HG03108 (cell line): ENCODE measurements at regions not wholly inside any gene's neighbourhood (a gene's known extent, or its start where the extent isn't known, plus 50 kb on each side); places are given as distances from the start of the nearest gene placed in this dataset.
"Not testable (repeated sequence)": the region's sequence is repeated elsewhere in the genome, so short reads cannot be mapped to it uniquely, and the experiment has no call there.

Experiments used
- ATAC-seq: cut with Tn5 transposase; IDR thresholded peaks from one replicate; pipeline ENCODE4 v1.9.1; 2021; ENCODE audit warnings: moderate library complexity; ENCODE audit not compliant: unreplicated experiment

DNA sequence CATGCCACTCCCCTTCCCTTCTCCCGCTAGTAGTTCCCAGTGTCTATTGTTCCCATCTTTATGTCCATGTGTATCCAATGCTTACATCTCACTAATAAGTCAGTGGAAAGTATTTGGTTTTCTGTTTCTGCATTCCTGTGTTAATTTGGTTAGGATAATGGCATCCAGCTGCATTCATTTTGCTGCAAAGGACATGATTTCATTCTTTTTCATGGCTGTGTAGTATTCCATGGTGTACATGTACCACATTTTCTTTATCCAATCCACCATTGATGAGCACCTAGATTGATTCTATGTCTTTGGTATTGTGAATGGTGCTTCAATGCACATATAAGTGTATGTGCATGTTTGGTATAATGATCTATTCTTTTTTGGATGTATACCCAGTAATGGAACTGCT, 502.5 kb upstream of the MAP2 start:
- not testable (repeated sequence) for ATAC-seq

DNA sequence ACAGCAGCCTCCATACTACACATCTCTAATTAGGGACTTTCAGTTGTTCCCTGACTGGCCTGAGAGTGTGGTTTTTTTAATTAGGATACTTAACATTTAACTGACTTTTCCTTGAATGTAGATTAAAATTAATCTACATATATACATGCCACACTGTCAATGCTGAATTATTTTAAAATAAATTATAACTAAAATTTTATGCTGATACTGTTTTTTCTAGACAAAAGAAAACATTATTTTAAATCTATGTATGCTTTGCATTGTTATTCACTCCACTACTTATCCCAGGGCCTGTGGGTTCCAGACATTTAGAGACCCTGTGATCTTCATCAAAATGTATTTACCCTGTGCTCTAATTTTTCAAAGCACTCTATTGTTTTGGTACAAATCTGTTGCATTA, 496.0 kb upstream of the MAP2 start:
- no peak for ATAC-seq

DNA sequence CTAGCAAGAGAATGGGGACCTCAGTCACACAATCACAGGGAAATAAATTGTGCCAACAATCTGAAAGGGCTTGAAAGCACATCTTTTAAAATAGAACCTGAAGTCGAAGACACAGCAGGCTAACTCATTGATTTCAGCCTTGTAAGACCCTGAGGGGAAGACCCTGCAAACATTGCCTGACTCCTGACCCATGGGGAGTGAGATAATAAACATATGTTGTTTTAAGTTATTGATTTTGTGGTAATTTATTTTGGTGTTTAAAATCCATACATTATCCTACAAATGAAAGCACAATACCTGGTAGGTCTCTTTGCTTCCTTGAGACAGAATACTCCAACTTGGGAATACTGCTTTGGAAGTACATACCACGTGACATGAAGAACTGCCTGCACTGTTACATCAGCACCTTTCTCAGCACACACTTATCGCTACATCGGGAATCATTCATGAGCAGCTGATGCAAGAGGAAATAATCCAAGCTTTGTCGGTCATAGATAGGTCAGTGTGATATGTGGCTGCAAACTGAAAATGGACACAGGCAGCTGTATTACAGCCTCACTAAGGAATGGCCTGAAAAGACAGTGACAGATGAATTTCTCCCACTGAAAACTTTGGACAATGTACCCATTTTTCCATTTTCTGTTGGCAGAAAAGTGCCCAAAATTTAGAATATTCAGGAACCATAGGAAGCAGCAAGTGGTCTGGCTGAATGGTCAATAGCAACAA, 494.5 kb upstream of the MAP2 start:
- no peak for ATAC-seq

DNA sequence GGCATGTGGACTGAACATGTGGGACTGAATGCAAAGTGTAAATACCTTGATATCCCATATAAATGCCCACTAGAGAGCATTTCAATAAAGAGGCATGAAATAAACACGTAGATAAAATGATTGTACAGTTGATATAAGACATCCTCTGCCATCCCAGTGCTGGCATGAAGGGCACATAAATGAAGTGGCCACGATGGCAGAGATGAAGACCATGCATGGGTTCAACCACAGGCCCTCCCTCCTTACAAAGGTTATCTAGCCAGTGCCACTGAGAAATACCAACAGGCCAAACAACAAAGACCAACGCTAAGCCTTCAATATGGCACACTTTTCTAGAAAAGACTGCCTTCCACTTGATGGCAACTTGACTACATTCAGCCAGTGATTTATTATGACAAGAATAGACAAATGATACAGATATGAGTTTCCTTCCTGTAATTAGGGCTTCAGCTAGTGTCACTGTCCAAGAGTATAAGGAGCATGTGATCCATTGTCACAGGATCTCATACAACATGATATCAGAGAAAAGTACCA, 493.9 kb upstream of the MAP2 start:
- ATAC-seq = no peak

DNA sequence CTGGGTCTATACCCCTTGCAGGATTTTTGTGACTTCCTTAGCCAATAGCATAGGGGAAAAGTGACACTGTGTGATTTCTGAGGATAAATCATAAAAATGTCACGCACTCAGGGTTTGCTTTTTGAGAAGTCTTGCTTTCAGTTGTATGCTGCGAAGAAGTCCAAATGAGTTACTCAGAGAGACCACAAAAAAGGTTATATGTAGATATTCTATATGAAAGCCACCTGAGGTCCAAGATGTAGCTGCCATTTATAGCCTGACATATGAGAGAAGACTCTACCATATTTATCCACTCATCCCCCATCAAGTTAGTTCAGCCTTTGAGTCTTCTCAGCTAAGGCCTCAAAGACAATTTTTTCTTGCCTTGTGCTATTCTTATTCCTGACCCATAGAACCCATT, 488.3 kb upstream of the MAP2 start:
- ATAC-seq = no peak

DNA sequence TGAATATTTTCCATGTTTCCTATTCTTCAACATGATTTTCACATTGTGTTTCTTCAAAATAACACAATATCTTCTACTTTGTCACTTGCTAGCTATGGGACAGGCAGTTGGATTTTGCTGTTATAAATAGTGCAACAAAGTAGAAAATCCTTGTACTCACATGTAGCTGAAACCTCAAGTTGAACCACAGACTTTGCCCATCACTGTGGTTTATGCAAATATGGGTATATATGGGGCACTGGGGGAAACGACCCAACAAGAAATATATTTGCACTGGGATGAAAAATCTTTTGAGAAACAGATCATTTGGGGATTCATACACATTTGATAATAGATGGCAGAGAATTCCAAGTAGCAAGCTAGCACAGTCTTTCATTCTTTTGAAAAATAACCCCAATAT, 486.3 kb upstream of the MAP2 start:
- no peak for ATAC-seq

DNA sequence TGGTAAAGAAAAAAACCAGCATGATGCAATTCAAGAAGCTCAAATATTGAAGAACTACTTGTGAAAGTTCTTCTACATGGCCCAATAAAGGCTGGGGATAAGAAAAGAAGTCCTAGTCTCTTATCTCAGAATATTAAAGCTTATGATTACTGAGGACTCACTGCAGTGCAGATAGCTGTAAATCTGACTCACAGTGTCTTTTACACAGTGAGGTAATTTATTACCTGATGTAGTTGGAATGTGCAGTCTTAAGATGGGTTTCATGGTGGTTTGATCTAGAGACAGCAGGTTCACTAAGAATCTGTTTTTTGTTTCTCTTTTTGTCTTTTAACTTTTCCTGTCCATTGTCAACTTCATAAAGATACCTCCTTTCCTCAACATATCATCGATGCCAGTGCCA, 484.0 kb upstream of the MAP2 start:
- ATAC-seq = no peak

- ATAC-seq = no peak
Observed at GRCh38 chr2:208945719-208946256, 478.1 kb upstream of the MAP2 start.

DNA sequence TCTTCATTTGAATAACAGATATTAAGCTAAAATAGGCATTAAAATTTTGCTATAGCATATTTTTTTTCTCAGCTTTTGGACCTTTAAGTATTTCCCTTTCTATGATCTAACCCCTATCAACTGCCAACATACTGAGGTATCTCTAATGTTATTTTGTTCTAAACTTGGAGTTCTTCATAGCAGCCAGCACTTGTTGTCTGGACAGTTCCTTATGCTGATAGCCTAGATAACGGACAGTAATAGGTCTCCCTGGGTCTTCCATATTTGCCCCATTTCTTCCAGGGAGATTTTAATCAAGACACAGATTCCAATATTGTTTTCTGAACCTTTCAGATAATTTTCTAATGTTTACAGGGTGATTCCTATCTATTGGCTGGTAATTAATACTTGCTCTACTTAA, 475.8 kb upstream of the MAP2 start:
- ATAC-seq = no peak

- no peak for ATAC-seq
Observed at GRCh38 chr2:208970070-208970469, 453.8 kb upstream of the MAP2 start.

GRCh38 chr2:208977582-208977981, 446.3 kb upstream of the MAP2 start:
- ATAC-seq = no peak

- no peak for ATAC-seq
Observed at GRCh38 chr2:208978946-208979345, 444.9 kb upstream of the MAP2 start.

- no peak for ATAC-seq
Observed at GRCh38 chr2:208980321-208980720, 443.5 kb upstream of the MAP2 start.

- ATAC-seq = no peak
Observed at GRCh38 chr2:208982831-208983230, 441.0 kb upstream of the MAP2 start.

- no peak for ATAC-seq
Observed at GRCh38 chr2:208983486-208983885, 440.4 kb upstream of the MAP2 start.

DNA sequence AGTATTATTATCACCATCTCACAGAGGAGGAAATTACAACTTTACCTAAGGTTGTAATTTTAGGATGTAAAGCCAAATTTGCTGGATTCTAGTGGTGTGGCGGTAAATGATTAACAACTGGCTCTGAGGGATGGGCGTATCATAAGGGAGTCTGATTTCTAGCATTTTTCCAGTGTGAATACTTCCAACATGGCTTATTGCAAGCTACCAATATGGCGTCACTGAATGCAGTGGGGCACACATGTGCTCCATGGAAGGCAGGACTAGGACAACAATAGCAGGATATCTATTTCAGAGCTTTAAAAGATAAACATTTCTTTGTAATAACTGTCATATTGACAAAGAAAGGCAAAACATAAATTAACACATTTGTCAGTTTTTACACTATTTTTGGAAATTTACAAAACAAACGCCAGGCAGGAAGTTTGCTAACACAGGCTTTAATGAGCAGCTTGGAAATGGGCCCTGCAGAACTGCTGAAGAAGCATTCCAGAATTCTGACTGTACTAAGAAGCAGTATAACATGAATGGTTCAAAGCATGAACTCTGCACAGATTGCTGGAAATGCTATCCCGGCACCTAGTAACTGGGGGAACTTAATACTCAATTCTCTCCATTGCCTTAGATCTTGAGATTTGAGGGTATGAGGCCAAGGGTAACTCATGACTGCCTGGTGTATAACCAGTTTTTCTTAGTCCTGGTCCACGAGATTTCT, 439.3 kb upstream of the MAP2 start:
- ATAC-seq = no peak

DNA sequence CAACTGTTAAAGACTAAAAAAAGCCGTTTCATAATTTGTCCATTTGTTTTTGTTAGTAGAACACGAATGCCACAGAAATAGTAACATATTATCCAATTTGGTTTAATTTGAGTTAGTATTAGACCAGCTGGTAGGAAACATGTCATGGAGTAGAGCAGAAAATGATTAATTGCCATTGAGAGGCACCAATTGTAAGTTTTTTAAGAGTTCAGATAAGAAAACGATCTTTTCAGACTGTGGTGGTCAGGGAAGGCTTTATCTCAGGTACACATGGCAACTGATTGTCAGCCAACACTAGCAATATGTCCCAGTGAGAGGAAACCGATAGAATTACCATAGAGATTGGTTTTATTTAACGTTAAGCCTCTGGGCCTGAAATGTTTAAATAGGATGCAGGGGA, 438.2 kb upstream of the MAP2 start:
- ATAC-seq = no peak

DNA sequence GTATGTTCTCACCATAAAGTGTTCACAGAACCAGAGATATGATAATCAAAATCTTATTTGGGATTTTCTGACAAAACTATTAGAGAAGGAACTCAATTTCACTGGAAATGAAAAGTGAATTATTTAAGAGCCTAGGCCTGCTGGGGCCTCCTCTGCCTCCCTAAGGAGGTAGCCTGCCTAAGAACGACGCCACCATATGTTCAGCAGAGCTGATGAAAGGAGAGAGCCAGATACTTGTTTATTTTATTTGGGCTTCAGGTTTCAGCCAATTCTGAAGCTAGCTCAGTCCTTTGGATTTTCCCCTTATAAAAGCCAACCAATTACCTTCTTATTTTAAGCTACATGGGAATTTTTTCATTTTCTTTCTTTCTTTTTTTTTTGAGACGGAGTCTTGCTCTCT, 433.1 kb upstream of the MAP2 start:
- ATAC-seq = no peak

GRCh38 chr2:208999911-209000310, 423.9 kb upstream of the MAP2 start:
- no peak for ATAC-seq

GRCh38 chr2:209002054-209002453, 421.8 kb upstream of the MAP2 start:
- ATAC-seq = no peak

DNA sequence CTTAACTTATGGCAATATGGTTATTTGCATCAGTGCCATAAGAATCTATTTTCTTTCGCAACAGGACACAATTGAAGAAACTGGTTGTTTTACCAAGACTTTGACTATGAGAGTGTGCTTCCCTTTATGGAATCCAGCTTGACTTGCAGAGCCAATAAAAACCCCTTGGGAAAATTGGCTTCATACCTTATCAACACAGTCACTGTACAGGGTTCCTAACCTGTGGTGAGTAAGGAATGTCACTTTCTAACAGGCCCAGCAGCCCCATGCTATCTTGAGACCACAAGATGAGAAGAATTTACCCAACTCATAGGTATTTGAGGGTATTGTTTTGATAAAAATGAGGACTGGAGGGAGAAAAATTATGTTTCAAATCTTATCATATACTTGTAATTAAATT, 418.5 kb upstream of the MAP2 start:
- ATAC-seq = no peak

DNA sequence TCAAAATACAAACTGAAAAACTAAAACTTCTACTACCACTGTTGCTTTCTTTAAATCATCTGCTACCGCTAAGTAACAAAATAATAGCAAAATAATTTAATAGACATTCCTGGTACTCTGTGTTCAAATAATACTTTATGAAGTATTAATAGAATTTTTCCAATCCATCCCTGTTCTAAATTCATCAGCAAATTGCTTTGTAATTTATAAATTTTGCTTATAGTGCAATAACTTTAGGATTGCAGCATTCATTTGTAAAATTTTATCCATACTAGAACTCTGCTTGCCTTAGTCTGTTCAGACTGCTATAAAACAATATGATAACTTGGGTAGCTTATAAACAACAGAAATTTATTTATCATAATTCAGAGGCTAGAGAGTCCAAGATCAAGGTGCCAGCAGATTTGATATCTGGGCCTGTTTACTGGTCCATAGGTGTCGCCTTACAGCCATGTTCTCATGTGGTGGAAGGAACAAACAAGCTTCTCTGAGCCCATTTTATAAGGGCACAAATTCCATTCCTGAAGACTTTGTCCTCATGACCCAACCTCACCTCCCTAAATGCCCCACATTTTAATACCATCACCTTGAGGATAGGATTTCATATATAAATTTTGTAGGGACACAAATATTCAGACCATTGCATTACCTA, 415.1 kb upstream of the MAP2 start:
- no peak for ATAC-seq
